ENCODE measurements at regions not wholly inside any gene's neighbourhood (a gene's known extent, or its start where the extent isn't known, plus 50 kb on each side); places are given as distances from the start of the nearest gene placed in this dataset.

GRCh38 chr17:55580596-55581133 is 69.4 kb upstream of the SMIM36 start:
- DNase-seq = no peak

GRCh38 chr17:55577687-55578086 is 66.4 kb upstream of the SMIM36 start:
- no peak for DNase-seq

- peak; percentile 50 for DNase-seq
These were observed 65.8 kb upstream of the SMIM36 start for GRCh38 chr17:55576996-55577586.

GRCh38 chr17:55576237-55576995 is 65.2 kb upstream of the SMIM36 start:
- DNase-seq = peak; percentile 89

GRCh38 chr17:55575058-55575636 is 63.9 kb upstream of the SMIM36 start:
- DNase-seq = no peak

GRCh38 chr17:55572599-55572998 is 61.3 kb upstream of the SMIM36 start:
- DNase-seq = no peak

GRCh38 chr17:55572139-55572538 is 60.9 kb upstream of the SMIM36 start:
- no peak for DNase-seq

- no peak for DNase-seq
These were observed 59.8 kb upstream of the SMIM36 start for GRCh38 chr17:55571095-55571494.

GRCh38 chr17:55570391-55570790 is 59.1 kb upstream of the SMIM36 start:
- no peak for DNase-seq

- peak; percentile 90 for DNase-seq
These were observed 56.3 kb upstream of the SMIM36 start for GRCh38 chr17:55567240-55568214.

GRCh38 chr17:55564081-55564480 is 52.8 kb upstream of the SMIM36 start:
- DNase-seq = no peak

GRCh38 chr17:55563363-55563762 is 52.1 kb upstream of the SMIM36 start:
- peak; percentile 55 for DNase-seq

GRCh38 chr17:55561973-55562495 is 50.8 kb upstream of the SMIM36 start:
- DNase-seq = no peak

- DNase-seq = no peak
These were observed 50.2 kb upstream of the SMIM36 start for GRCh38 chr17:55561316-55561972.
